ENCODE measurements at regions not wholly inside any gene's neighbourhood (a gene's known extent, or its start where the extent isn't known, plus 50 kb on each side); places are given as distances from the start of the nearest gene placed in this dataset.

- CTCF ChIA-PET, result no interaction called here
- H3K79me2 ChIP-seq (ENCODE audit: low read depth), result no peaks in the 10 kb centered on the region
- intact Hi-C loops (cut with micrococcal nuclease; ENCODE audit: unreplicated experiment), result no loop called here
- H3K9me3 ChIP-seq (ENCODE audit: insufficient read depth, low read depth), result no peaks in the 10 kb centered on the region
- H3K27me3 ChIP-seq (ENCODE audit: insufficient read depth, low read depth), result no peaks in the 10 kb centered on the region
- no peaks in the 10 kb centered on the region for H3F3A ChIP-seq (ENCODE audit: insufficient read depth, low read depth)
- no peak overlapping the region for H3K4me3 ChIP-seq
- H4K20me1 ChIP-seq (ENCODE audit: insufficient read depth), result no peaks in the 10 kb centered on the region
- no peak overlapping the region for H3K4me2 ChIP-seq
- no peaks in the 10 kb centered on the region for H3K36me3 ChIP-seq (ENCODE audit: low read depth)
- no peaks in the 10 kb centered on the region for H3K9me2 ChIP-seq (ENCODE audit: insufficient read depth)
- no peak overlapping the region for H3K27ac ChIP-seq
- POLR2A ChIA-PET (ENCODE audit: unreplicated experiment), result no interaction called here
- DNase-seq, result no peak
- TF ChIP-seq, protein P1, sequence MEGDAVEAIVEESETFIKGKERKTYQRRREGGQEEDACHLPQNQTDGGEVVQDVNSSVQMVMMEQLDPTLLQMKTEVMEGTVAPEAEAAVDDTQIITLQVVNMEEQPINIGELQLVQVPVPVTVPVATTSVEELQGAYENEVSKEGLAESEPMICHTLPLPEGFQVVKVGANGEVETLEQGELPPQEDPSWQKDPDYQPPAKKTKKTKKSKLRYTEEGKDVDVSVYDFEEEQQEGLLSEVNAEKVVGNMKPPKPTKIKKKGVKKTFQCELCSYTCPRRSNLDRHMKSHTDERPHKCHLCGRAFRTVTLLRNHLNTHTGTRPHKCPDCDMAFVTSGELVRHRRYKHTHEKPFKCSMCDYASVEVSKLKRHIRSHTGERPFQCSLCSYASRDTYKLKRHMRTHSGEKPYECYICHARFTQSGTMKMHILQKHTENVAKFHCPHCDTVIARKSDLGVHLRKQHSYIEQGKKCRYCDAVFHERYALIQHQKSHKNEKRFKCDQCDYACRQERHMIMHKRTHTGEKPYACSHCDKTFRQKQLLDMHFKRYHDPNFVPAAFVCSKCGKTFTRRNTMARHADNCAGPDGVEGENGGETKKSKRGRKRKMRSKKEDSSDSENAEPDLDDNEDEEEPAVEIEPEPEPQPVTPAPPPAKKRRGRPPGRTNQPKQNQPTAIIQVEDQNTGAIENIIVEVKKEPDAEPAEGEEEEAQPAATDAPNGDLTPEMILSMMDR (conservative IDR thresholded peaks at IDR 0.05), result no peak
- TF ChIP-seq EZH2 (IDR thresholded peaks at IDR 0.05; ENCODE audit: low read depth), result no peak
- H3K4me1 ChIP-seq (replicated peaks; ENCODE audit: insufficient read depth), result no peaks in the 10 kb centered on the region
- no peak overlapping the region for H2AFZ ChIP-seq
- BruUV-seq (replicated peaks), result no TSS peak
Measured at GRCh38 chr9:80775530-80775929, 913.8 kb downstream of the TLE1 start.

DNA sequence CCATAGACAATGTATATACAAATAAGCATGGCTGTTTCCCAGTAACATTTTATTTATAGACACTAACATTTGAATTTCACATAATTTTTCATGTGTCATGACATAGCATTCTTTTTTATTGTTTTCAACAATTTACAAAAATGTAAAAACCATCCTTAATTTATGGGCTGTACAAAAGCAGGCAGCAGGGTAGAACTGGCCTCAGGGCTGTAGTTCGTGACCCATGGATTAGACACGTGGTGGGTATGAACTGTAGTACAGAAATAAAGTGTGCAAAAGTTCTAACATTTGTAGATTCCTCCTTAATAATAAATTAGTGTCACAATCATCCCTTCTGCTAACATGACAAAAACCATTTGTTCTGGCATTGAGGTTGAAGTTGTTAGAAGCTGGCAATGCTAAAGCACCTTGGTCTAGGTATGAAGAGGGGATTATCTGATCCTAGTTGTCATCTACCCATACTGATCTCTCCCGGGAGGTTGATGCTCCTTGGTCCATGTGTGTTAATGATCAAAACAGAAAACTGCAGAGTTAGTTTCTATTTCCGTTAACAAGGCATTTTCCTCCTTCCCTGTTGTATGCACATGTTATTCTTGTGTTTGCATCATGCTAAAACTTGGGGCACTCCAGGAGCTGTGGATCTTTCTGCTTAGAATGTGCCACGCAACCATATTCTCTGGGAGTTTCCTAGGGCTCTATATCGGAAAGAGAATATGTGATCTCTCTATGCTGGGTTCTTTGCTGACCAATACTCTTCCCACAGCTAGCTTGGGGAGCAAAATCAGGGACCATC, 917.6 kb downstream of the TLE1 start:
- Histone ChIP-seq H3F3A (ENCODE audit: insufficient read depth, low read depth) (no peaks in the 10 kb centered on the region), H3K36me3 (ENCODE audit: low read depth) (no peaks in the 10 kb centered on the region), H3K4me3 (no peak overlapping the region), H3K79me2 (ENCODE audit: low read depth) (no peaks in the 10 kb centered on the region), H2AFZ (no peak overlapping the region), H4K20me1 (ENCODE audit: insufficient read depth) (no peaks in the 10 kb centered on the region), H3K27me3 (ENCODE audit: insufficient read depth, low read depth) (no peaks in the 10 kb centered on the region), H3K9me2 (ENCODE audit: insufficient read depth) (no peaks in the 10 kb centered on the region), H3K27ac (no peak overlapping the region), H3K4me1 (replicated peaks; ENCODE audit: insufficient read depth) (no peaks in the 10 kb centered on the region), H3K9me3 (ENCODE audit: insufficient read depth, low read depth) (no peaks in the 10 kb centered on the region), H3K4me2 (no peak overlapping the region)
- BruUV-seq (replicated peaks), result no TSS peak
- ChIA-PET POLR2A (ENCODE audit: unreplicated experiment) (no interaction called here), CTCF (no interaction called here)
- intact Hi-C loops (cut with micrococcal nuclease; ENCODE audit: unreplicated experiment), result no loop called here
- no peak for DNase-seq
- TF ChIP-seq EZH2 (IDR thresholded peaks at IDR 0.05; ENCODE audit: low read depth), result no peak
- TF ChIP-seq, protein P1 (conservative IDR thresholded peaks at IDR 0.05), result no peak

GRCh38 chr9:80763536-80763935, 925.8 kb downstream of the TLE1 start:
- no peaks in the 10 kb centered on the region for H4K20me1 ChIP-seq (ENCODE audit: insufficient read depth)
- no peak overlapping the region for H2AFZ ChIP-seq
- POLR2A ChIA-PET (ENCODE audit: unreplicated experiment), result no interaction called here
- intact Hi-C loops (cut with micrococcal nuclease; ENCODE audit: unreplicated experiment), result no loop called here
- no peak overlapping the region for H3K4me3 ChIP-seq
- no peaks in the 10 kb centered on the region for H3K79me2 ChIP-seq (ENCODE audit: low read depth)
- no peak for TF ChIP-seq EZH2 (IDR thresholded peaks at IDR 0.05; ENCODE audit: low read depth)
- TF ChIP-seq, protein P1 (conservative IDR thresholded peaks at IDR 0.05), result no peak
- no peak for DNase-seq
- H3K4me1 ChIP-seq (replicated peaks; ENCODE audit: insufficient read depth), result no peaks in the 10 kb centered on the region
- H3K36me3 ChIP-seq (ENCODE audit: low read depth), result no peaks in the 10 kb centered on the region
- no TSS peak for BruUV-seq (replicated peaks)
- 0 out of 2 replicates have a peak, but pooled peaks cover 6% of the 10 kb centered on the region for H3K9me2 ChIP-seq (ENCODE audit: insufficient read depth)
- H3K27me3 ChIP-seq (ENCODE audit: insufficient read depth, low read depth), result no peaks in the 10 kb centered on the region
- H3K9me3 ChIP-seq (ENCODE audit: insufficient read depth, low read depth), result no peaks in the 10 kb centered on the region
- no peaks in the 10 kb centered on the region for H3F3A ChIP-seq (ENCODE audit: insufficient read depth, low read depth)
- no peak overlapping the region for H3K4me2 ChIP-seq
- no peak overlapping the region for H3K27ac ChIP-seq
- CTCF ChIA-PET, result no interaction called here
